Epithelial cell of proximal tubule (primary cell): ENCODE measurements at regions not wholly inside any gene's neighbourhood (a gene's known extent, or its start where the extent isn't known, plus 50 kb on each side); places are given as distances from the start of the nearest gene placed in this dataset.
A peak's percentile ranks its signal among the peaks of the same experiment; 100 is the strongest.
"Not testable (repeated sequence)": the region's sequence is repeated elsewhere in the genome, so short reads cannot be mapped to it uniquely, and the experiment has no call there.

Source experiments
- DNase-seq: peaks from one replicate; pipeline ENCODE4 v3.0.0-alpha.2; 2011; ENCODE audit warnings: low read depth
- H3K4me3 ChIP-seq: 2 replicates; pipeline ENCODE4 v1.5.1; 2011; ENCODE audit warnings: low read depth, mild to moderate bottlenecking, low read length
- CTCF ChIP-seq: conservative IDR thresholded peaks from 2 replicates; pipeline ENCODE4 v1.5.1; 2012; ENCODE audit warnings: low read depth, mild to moderate bottlenecking, low read length

- DNase-seq: no peak
- H3K4me3 ChIP-seq: no peak overlapping the region
- TF ChIP-seq CTCF: no peak
Observed at GRCh38 chr12:131507094-131507493, 203.8 kb upstream of the SFSWAP start.

- H3K4me3 ChIP-seq: no peak overlapping the region
- no peak for DNase-seq
- TF ChIP-seq CTCF: no peak
Observed at GRCh38 chr12:131507881-131508280, 203.0 kb upstream of the SFSWAP start.

GRCh38 chr12:131509701-131510100, 201.2 kb upstream of the SFSWAP start:
- no peak for TF ChIP-seq CTCF
- DNase-seq: no peak
- no peak overlapping the region for H3K4me3 ChIP-seq

- no peak for TF ChIP-seq CTCF
- no peak for DNase-seq
- H3K4me3 ChIP-seq: no peak overlapping the region
Observed at GRCh38 chr12:131510431-131510830, 200.5 kb upstream of the SFSWAP start.

- peak; percentile 12 for DNase-seq
- no peak overlapping the region for H3K4me3 ChIP-seq
- no peak for TF ChIP-seq CTCF
Observed at GRCh38 chr12:131511391-131511802, 199.5 kb upstream of the SFSWAP start.

- H3K4me3 ChIP-seq: no peak overlapping the region
- TF ChIP-seq CTCF: no peak
- no peak for DNase-seq
Observed at GRCh38 chr12:131511803-131512561, 198.9 kb upstream of the SFSWAP start.

GRCh38 chr12:131513606-131514005, 197.3 kb upstream of the SFSWAP start:
- TF ChIP-seq CTCF: no peak
- no peak overlapping the region for H3K4me3 ChIP-seq
- DNase-seq: no peak

GRCh38 chr12:131520553-131520952, 190.3 kb upstream of the SFSWAP start:
- DNase-seq, H3K4me3 ChIP-seq: not testable (repeated sequence)
